GM10266 (cell line): ENCODE measurements at regions not wholly inside any gene's neighbourhood (a gene's known extent, or its start where the extent isn't known, plus 50 kb on each side); places are given as distances from the start of the nearest gene placed in this dataset.

Experiments
- DNase-seq: peaks from one replicate; pipeline ENCODE4 v3.0.0; 2012; ENCODE audit errors: extremely low spot score
- CTCF ChIP-seq: IDR thresholded peaks from 2 replicates; pipeline ENCODE4 v1.5.1; 2012; ENCODE audit warnings: mild to moderate bottlenecking, low read depth; ENCODE audit not compliant: control insufficient read depth, insufficient read depth; ENCODE audit errors: missing control alignments

- no peak for TF ChIP-seq CTCF
- no peak for DNase-seq
Measured at GRCh38 chr11:11045156-11045930, 187.5 kb upstream of the ZBED5 start.

DNA sequence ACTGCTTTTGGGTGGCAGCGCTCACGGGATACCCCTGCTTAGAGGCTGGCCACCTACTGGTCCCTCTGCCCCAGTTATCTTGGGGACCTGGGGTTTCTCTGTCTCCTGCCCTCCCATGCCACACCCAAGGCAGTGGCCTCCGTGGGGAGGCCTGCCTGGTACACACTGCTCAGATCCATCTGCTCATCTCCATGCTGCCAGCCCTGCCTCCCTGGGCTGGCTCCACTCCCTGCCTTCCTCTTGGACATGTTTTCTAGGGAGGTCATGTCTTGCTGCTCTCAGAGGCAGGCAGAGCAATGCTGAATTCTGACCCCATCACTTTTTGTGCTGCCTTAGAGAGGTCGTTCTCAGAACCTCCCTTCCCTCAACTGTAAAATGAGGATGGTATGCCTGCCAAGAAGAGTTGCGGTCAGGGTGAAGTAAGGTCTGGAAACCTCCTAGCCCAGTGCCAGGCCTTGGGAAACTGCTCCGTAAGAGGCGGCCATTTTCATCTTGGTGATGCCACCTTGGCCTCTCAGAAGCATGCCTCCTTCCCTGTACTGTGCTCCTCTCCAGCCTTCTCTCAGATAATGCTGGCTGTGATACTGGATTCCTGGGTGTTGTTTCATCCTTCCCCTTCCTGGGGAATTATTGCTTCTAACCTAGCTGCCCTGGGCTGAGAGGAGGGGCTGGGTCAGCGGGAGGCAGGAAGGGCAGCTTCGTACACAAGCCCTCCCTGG lies 186.4 kb upstream of the ZBED5 start:
- DNase-seq: no peak
- no peak for TF ChIP-seq CTCF

DNA sequence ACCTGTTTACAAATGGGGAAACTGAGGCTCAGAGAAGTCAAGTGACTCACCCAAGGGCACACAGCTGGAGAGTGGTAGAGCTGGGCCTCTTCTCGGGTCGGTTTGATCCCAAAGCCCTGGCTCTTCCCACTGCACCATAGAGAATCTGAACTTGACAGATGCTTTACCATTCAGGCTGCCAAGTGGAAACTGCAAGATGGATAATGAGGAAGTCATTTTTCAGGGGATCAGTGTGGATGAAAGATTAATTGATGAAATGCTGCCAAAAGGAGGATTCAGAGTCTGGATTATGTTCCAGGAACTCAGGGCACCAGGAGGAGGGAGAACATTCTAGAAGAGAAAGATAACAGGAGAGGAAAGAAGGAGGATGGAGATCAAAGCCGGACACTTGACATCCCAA lies 185.9 kb upstream of the ZBED5 start:
- no peak for TF ChIP-seq CTCF
- no peak for DNase-seq

- TF ChIP-seq CTCF: no peak
- no peak for DNase-seq
Measured at GRCh38 chr11:11039208-11039965, 181.5 kb upstream of the ZBED5 start.

- DNase-seq: no peak
- TF ChIP-seq CTCF: no peak
Measured at GRCh38 chr11:11038782-11039181, 180.9 kb upstream of the ZBED5 start.

DNA sequence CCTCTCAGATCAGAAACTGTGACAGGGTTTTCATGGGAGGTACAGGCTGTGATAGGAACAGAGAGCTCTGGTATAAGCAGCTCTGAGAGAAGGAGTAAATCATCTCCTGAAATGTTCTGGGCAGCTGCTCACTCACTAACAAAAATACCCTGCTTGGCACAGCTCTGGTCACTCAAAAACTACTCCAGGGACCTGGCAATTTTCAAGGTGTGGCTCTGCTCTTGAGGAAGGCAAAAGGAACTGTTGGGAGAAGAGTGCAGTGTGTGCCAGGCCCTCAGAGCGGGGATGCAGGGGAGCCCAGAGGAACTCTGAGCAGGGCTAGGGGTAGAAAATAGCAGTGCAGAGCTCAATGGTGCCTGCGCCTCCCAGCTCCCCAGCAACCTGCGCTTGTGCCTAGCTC lies 180.5 kb upstream of the ZBED5 start:
- TF ChIP-seq CTCF: no peak
- no peak for DNase-seq
